ENCODE measurements at regions not wholly inside any gene's neighbourhood (a gene's known extent, or its start where the extent isn't known, plus 50 kb on each side); places are given as distances from the start of the nearest gene placed in this dataset.

DNA sequence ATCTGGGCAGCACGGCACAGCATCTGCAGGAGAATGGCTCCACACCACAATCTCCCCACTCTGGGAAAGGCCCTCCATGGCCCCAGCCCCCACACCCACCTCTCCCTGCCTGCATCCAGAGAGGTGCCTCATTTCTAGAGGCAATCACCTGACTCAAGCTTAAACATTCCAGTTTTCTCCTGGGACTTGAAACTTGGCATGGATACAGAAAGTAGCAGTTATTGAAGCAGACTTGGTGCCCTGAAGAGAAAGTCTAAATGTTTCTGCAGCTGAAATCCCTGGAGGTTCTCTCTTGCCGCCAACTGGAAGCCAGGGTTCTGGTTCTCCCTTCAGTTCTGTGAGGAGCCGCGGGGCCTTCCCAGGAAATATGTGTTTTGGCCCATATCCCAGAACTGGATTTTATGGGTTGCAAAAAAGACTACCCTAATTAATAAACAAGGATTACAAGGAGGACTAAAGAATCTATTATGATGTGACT lies 122.8 kb downstream of the SKIDA1 start:
- H4K20me1 ChIP-seq (ENCODE audit: insufficient read depth, low read length) = no peaks in the 10 kb centered on the region
- peaks cover 38% of the 10 kb centered on the region for H3K4me1 ChIP-seq (ENCODE audit: insufficient read depth, low read length)
- no peak for DNase-seq (ENCODE audit: insufficient read length, low spot score, missing footprints)
- no peak overlapping the region for H2AFZ ChIP-seq (ENCODE audit: low read length)
- H3K9me3 ChIP-seq (ENCODE audit: low read depth, low read length) = no peaks in the 10 kb centered on the region
- no peak overlapping the region for H3K4me3 ChIP-seq (ENCODE audit: insufficient read depth, low read length)
- H3K79me2 ChIP-seq (ENCODE audit: insufficient read depth, low read length) = no peaks in the 10 kb centered on the region
- no peak overlapping the region for H3K4me2 ChIP-seq (ENCODE audit: insufficient read depth, low read length)
- TF ChIP-seq CTCF (IDR thresholded peaks at IDR 0.05; ENCODE audit: extremely low read depth, low read depth, low read length) = no peak
- no peaks in the 10 kb centered on the region for H3K36me3 ChIP-seq (ENCODE audit: insufficient read depth, low read length)
- H3K27me3 ChIP-seq (ENCODE audit: insufficient read depth, low read length) = no peaks in the 10 kb centered on the region
- H3K27ac ChIP-seq (ENCODE audit: low read depth, low read length) = no peak overlapping the region

DNA sequence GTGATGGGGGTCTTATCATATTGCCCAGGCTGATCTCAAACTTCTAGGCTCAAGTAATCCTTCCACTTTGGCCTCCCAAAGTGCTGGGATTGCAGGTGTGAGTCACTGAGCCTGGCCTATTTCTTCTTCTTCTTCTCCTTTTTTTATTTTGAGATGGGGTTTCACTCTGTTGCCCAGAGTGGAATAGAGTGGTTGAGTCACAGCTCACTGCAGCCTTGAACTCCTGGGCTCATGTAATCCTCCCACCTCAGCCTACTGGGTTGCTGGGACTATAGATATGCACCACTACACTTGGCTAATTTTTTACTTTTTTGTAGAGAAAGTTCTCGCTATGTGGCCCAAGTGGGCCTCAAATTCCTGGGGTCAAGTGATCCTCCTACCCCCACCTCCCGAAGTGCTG lies 124.3 kb downstream of the SKIDA1 start:
- no peak overlapping the region for H2AFZ ChIP-seq (ENCODE audit: low read length)
- no peak for DNase-seq (ENCODE audit: insufficient read length, low spot score, missing footprints)
- H3K4me3 ChIP-seq (ENCODE audit: insufficient read depth, low read length) = no peak overlapping the region
- H3K4me1 ChIP-seq (ENCODE audit: insufficient read depth, low read length) = peaks cover 27% of the 10 kb centered on the region
- no peaks in the 10 kb centered on the region for H3K27me3 ChIP-seq (ENCODE audit: insufficient read depth, low read length)
- H3K4me2 ChIP-seq (ENCODE audit: insufficient read depth, low read length) = no peak overlapping the region
- H3K79me2 ChIP-seq (ENCODE audit: insufficient read depth, low read length) = no peaks in the 10 kb centered on the region
- H4K20me1 ChIP-seq (ENCODE audit: insufficient read depth, low read length) = no peaks in the 10 kb centered on the region
- no peak overlapping the region for H3K27ac ChIP-seq (ENCODE audit: low read depth, low read length)
- no peaks in the 10 kb centered on the region for H3K9me3 ChIP-seq (ENCODE audit: low read depth, low read length)
- TF ChIP-seq CTCF (IDR thresholded peaks at IDR 0.05; ENCODE audit: extremely low read depth, low read depth, low read length) = no peak
- H3K36me3 ChIP-seq (ENCODE audit: insufficient read depth, low read length) = no peaks in the 10 kb centered on the region

DNA sequence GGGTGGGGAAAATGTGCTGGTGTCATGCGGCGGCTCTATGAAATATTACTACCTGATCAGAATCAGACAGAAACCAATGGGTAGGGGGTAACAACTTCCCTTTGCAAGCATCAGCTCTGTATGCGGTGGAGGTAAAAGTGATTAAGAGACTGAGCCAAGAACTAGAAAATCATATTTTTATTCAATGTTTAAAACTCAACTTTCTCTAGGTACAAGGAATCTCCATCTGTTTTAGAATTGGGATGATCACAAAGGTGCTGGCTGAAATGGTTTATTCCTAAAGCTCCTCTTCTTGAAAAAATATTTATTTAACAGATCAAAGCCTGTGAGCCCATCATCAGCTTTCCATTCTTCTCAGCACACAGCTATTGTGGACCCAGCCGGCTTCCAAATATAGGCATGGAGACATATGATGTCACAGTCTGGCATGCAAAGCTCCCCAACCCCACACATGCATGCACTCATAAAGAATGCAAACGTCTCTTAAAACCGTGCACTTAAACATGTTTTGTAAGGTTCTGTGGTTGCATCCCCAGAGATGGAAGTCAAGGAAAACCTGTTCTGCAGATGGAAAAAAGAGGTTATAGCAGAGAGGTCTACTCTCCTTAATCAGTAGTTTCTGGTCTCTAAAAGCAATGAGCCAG lies 126.0 kb downstream of the SKIDA1 start:
- no peaks in the 10 kb centered on the region for H3K27me3 ChIP-seq (ENCODE audit: insufficient read depth, low read length)
- H3K4me1 ChIP-seq (ENCODE audit: insufficient read depth, low read length) = peaks cover 27% of the 10 kb centered on the region
- H3K9me3 ChIP-seq (ENCODE audit: low read depth, low read length) = no peaks in the 10 kb centered on the region
- peak overlapping the region; percentile 74 for H3K4me2 ChIP-seq (ENCODE audit: insufficient read depth, low read length)
- H3K36me3 ChIP-seq (ENCODE audit: insufficient read depth, low read length) = no peaks in the 10 kb centered on the region
- no peaks in the 10 kb centered on the region for H3K79me2 ChIP-seq (ENCODE audit: insufficient read depth, low read length)
- H3K4me3 ChIP-seq (ENCODE audit: insufficient read depth, low read length) = peak overlapping the region; percentile 39
- peak overlapping the region; percentile 81 for H3K27ac ChIP-seq (ENCODE audit: low read depth, low read length)
- no peak for TF ChIP-seq CTCF (IDR thresholded peaks at IDR 0.05; ENCODE audit: extremely low read depth, low read depth, low read length)
- no peaks in the 10 kb centered on the region for H4K20me1 ChIP-seq (ENCODE audit: insufficient read depth, low read length)
- H2AFZ ChIP-seq (ENCODE audit: low read length) = no peak overlapping the region
- peak; percentile 90 for DNase-seq (ENCODE audit: insufficient read length, low spot score, missing footprints)

GRCh38 chr10:21398563-21399231 lies 126.8 kb downstream of the SKIDA1 start:
- Histone ChIP-seq H3K27ac (ENCODE audit: low read depth, low read length) (peak overlapping the region; percentile 81), H3K4me2 (ENCODE audit: insufficient read depth, low read length) (peak overlapping the region; percentile 74), H2AFZ (ENCODE audit: low read length) (no peak overlapping the region), H3K27me3 (ENCODE audit: insufficient read depth, low read length) (no peaks in the 10 kb centered on the region), H3K79me2 (ENCODE audit: insufficient read depth, low read length) (no peaks in the 10 kb centered on the region), H3K4me3 (ENCODE audit: insufficient read depth, low read length) (peak overlapping the region; percentile 39), H3K4me1 (ENCODE audit: insufficient read depth, low read length) (peaks cover 27% of the 10 kb centered on the region), H3K9me3 (ENCODE audit: low read depth, low read length) (no peaks in the 10 kb centered on the region), H3K36me3 (ENCODE audit: insufficient read depth, low read length) (no peaks in the 10 kb centered on the region), H4K20me1 (ENCODE audit: insufficient read depth, low read length) (no peaks in the 10 kb centered on the region)
- TF ChIP-seq CTCF (IDR thresholded peaks at IDR 0.05; ENCODE audit: extremely low read depth, low read depth, low read length) = no peak
- DNase-seq (ENCODE audit: insufficient read length, low spot score, missing footprints) = peak; percentile 73
